Uterus (tissue), 3 donors: ENCODE measurements at regions not wholly inside any gene's neighbourhood (a gene's known extent, or its start where the extent isn't known, plus 50 kb on each side); places are given as distances from the start of the nearest gene placed in this dataset.

ENCODE experiments used
- DNase-seq, 2 donors: peaks; one replicate each; pipeline ENCODE4 v3.0.0-alpha.2; 2019 to 2020
- H3K27ac ChIP-seq, 2 donors: fragments of 200-600 bp; sonication (generic); 1 replicate in 1 of 2; 2 replicates in 1 of 2; pipeline ENCODE4 v1.5.1; 2016 to 2018
- H3K27me3 ChIP-seq, 2 donors: fragments of 200-600 bp; sonication (generic); one replicate each; pipeline ENCODE4 v1.5.1; 2018 to 2019; ENCODE audit warnings: control low read depth in 1 of 2
- H3K36me3 ChIP-seq, 2 donors: fragments of 200-600 bp; sonication (generic); one replicate each; pipeline ENCODE4 v1.5.1; 2019; ENCODE audit warnings: control low read depth in 1 of 2
- H3K4me1 ChIP-seq, 2 donors: fragments of 200-600 bp; sonication (generic); one replicate each; pipeline ENCODE4 v1.5.1; 2018 to 2019; ENCODE audit warnings: control low read depth in 1 of 2
- H3K4me3 ChIP-seq, 2 donors: fragments of 200-600 bp; sonication (generic); 1 replicate in 1 of 2; 2 replicates in 1 of 2; pipeline ENCODE4 v1.5.1; 2018 to 2019; ENCODE audit warnings: mild to moderate bottlenecking in 1 of 2
- H3K9me3 ChIP-seq, 2 donors: fragments of 200-600 bp; sonication (generic); one replicate each; pipeline ENCODE4 v1.5.1; 2019; ENCODE audit warnings: control low read depth in 1 of 2
- CTCF ChIP-seq, 4 experiments: fragments of 200-600 bp in 2 of 4; fragments of 450-650 bp in 2 of 4; sonication (generic) in 2 of 4; IDR thresholded peaks; one replicate each; pipeline ENCODE4 v1.5.1; 2016 to 2019; ENCODE audit warnings: antibody characterized with exemption in 4 of 4, mild to moderate bottlenecking in 2 of 4, moderate library complexity in 1 of 4
- POLR2A ChIP-seq, 2 donors: fragments of 450-650 bp; IDR thresholded peaks; one replicate each; pipeline ENCODE4 v1.6.1; 2016; ENCODE audit warnings: antibody characterized with exemption in 2 of 2, mild to moderate bottlenecking in 1 of 2, moderate library complexity in 1 of 2
- intact Hi-C: fragments of 100-400 bp; cut with DNase I; formaldehyde crosslinking; loops from one replicate; pipeline ENCODE4 v1.15.1; 2023; ENCODE audit warnings: low total_unique reads
- donor health status: DM: yes; HTN: yes; CAD: no.

- no peaks in the 10 kb centered on the region for H3K36me3 ChIP-seq
- H3K4me3 ChIP-seq, result no peak overlapping the region
- DNase-seq, result no peak
- H3K27me3 ChIP-seq, result no peaks in the 10 kb centered on the region
- no peaks in the 10 kb centered on the region for H3K4me1 ChIP-seq
- H3K27ac ChIP-seq, result no peak overlapping the region
- intact Hi-C loops, result no loop called here
- H3K9me3 ChIP-seq, result no peaks in the 10 kb centered on the region
- TF ChIP-seq POLR2A (IDR thresholded peaks at IDR 0.05) (no peak), CTCF (IDR thresholded peaks at IDR 0.05) (no peak)
These were observed 362.1 kb downstream of the SLC6A15 start for GRCh38 chr12:84550518-84550917.

- TF ChIP-seq POLR2A (IDR thresholded peaks at IDR 0.05) (no peak), CTCF (IDR thresholded peaks at IDR 0.05) (no peak)
- intact Hi-C loops, result no loop called here
- H3K4me3 ChIP-seq, result no peak overlapping the region
- no peak overlapping the region for H3K27ac ChIP-seq
- no peaks in the 10 kb centered on the region for H3K9me3 ChIP-seq
- H3K4me1 ChIP-seq, result no peaks in the 10 kb centered on the region
- no peak for DNase-seq
- no peaks in the 10 kb centered on the region for H3K36me3 ChIP-seq
- no peaks in the 10 kb centered on the region for H3K27me3 ChIP-seq
These were observed 370.3 kb downstream of the SLC6A15 start for GRCh38 chr12:84542289-84542688.

GRCh38 chr12:84537666-84538065, 374.9 kb downstream of the SLC6A15 start:
- Histone ChIP-seq H3K27me3 (no peaks in the 10 kb centered on the region), H3K4me1 (no peaks in the 10 kb centered on the region), H3K36me3 (no peaks in the 10 kb centered on the region), H3K9me3 (no peaks in the 10 kb centered on the region), H3K4me3 (no peak overlapping the region), H3K27ac (no peak overlapping the region)
- TF ChIP-seq POLR2A (IDR thresholded peaks at IDR 0.05) (no peak), CTCF (IDR thresholded peaks at IDR 0.05) (no peak)
- intact Hi-C loops, result no loop called here
- no peak for DNase-seq

GRCh38 chr12:84512751-84513150, 399.8 kb downstream of the SLC6A15 start:
- intact Hi-C loops, result no loop called here

GRCh38 chr12:84508851-84509260, 403.7 kb downstream of the SLC6A15 start:
- intact Hi-C loops, result no loop called here
- Histone ChIP-seq H3K27me3 (no peaks in the 10 kb centered on the region), H3K9me3 (no peaks in the 10 kb centered on the region), H3K27ac (peak overlapping the region; percentile 37 to 46), H3K4me1 (no peaks in the 10 kb centered on the region), H3K4me3 (no peak overlapping the region), H3K36me3 (peaks cover 0 to 2% of the 10 kb centered on the region in 2 donors)
- peak in 1 of 2 donors; percentile 45 for DNase-seq
- no peak for TF ChIP-seq CTCF (IDR thresholded peaks at IDR 0.05)
- no peak for TF ChIP-seq POLR2A (IDR thresholded peaks at IDR 0.05)

More at GRCh38 chr12:84512751-84513150, 399.8 kb downstream of the SLC6A15 start:
- Histone ChIP-seq H3K36me3 (peaks cover 0 to 7% of the 10 kb centered on the region in 2 donors), H3K27me3 (no peaks in the 10 kb centered on the region), H3K27ac (no peak overlapping the region), H3K4me1 (no peaks in the 10 kb centered on the region), H3K4me3 (no peak overlapping the region), H3K9me3 (no peaks in the 10 kb centered on the region)
- TF ChIP-seq CTCF (IDR thresholded peaks at IDR 0.05), result no peak
- no peak for TF ChIP-seq POLR2A (IDR thresholded peaks at IDR 0.05)
- no peak for DNase-seq
